ENCODE measurements at regions not wholly inside any gene's neighbourhood (a gene's known extent, or its start where the extent isn't known, plus 50 kb on each side); places are given as distances from the start of the nearest gene placed in this dataset.

DNA sequence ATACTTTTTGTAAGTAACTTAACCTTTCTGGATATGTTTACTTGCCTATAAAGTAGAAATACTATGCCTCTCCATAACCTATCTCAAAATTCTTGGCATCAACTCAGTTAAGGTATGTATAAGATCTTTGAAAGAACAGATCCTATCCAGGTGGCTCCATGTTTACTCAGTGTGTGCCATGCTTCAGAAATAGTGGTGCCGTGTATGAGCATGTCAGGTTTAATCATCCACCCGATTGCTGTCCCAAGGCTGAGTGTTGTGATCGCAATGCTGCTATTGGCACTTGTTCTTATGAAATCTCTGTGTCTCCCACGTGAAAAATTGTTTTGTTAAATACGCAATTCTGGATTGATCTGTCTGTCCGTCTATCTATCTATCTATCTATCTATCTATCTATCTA is 85.9 kb upstream of the SNX19 start:
- TF ChIP-seq, protein P1, sequence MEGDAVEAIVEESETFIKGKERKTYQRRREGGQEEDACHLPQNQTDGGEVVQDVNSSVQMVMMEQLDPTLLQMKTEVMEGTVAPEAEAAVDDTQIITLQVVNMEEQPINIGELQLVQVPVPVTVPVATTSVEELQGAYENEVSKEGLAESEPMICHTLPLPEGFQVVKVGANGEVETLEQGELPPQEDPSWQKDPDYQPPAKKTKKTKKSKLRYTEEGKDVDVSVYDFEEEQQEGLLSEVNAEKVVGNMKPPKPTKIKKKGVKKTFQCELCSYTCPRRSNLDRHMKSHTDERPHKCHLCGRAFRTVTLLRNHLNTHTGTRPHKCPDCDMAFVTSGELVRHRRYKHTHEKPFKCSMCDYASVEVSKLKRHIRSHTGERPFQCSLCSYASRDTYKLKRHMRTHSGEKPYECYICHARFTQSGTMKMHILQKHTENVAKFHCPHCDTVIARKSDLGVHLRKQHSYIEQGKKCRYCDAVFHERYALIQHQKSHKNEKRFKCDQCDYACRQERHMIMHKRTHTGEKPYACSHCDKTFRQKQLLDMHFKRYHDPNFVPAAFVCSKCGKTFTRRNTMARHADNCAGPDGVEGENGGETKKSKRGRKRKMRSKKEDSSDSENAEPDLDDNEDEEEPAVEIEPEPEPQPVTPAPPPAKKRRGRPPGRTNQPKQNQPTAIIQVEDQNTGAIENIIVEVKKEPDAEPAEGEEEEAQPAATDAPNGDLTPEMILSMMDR (IDR thresholded peaks at IDR 0.05; ENCODE audit: insufficient read depth, low read length, poor library complexity, severe bottlenecking), result no peak
- no peak for TF ChIP-seq EZH2phosphoT487 (conservative IDR thresholded peaks at IDR 0.05; ENCODE audit: low read length)

Measured in SU-DHL-6 (cell line).